HG03342 (cell line): ENCODE measurements at regions not wholly inside any gene's neighbourhood (a gene's known extent, or its start where the extent isn't known, plus 50 kb on each side); places are given as distances from the start of the nearest gene placed in this dataset.
A peak's percentile ranks its signal among the peaks of the same experiment; 100 is the strongest.

Experiments
- ATAC-seq: cut with Tn5 transposase; IDR thresholded peaks from one replicate; pipeline ENCODE4 v1.9.1; 2021; ENCODE audit warnings: mild to moderate bottlenecking, moderate library complexity; ENCODE audit not compliant: unreplicated experiment

GRCh38 chr2:57544624-57545023 lies 502.0 kb upstream of the VRK2 start:
- ATAC-seq: no peak

- ATAC-seq: no peak
Measured at GRCh38 chr2:57546478-57546877, 500.1 kb upstream of the VRK2 start.

- ATAC-seq: peak; percentile 69
Measured at GRCh38 chr2:57549642-57550102, 496.9 kb upstream of the VRK2 start.

DNA sequence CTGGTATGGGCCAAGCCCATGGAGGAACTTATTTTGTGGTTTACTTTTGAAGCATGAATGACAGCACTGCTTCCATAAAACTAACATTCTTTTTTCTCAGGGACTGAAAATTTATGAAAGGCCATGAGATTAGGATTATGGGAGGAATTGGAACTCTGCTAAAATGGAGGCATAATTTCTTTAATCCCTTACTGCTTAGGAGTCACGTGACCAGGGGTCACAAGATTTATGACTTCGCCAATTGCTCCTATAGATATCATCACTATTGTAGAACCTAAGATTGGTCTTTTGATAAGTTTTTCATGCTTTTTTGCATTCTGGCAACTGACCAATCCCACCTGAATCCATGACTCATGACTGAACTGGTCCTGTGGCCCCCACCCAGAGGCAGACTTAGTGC lies 495.7 kb upstream of the VRK2 start:
- ATAC-seq: no peak

GRCh38 chr2:57552885-57553284 lies 493.7 kb upstream of the VRK2 start:
- ATAC-seq: no peak

GRCh38 chr2:57554348-57554747 lies 492.3 kb upstream of the VRK2 start:
- no peak for ATAC-seq

GRCh38 chr2:57558312-57558711 lies 488.3 kb upstream of the VRK2 start:
- no peak for ATAC-seq

- ATAC-seq: no peak
Measured at GRCh38 chr2:57562495-57562894, 484.1 kb upstream of the VRK2 start.

- no peak for ATAC-seq
Measured at GRCh38 chr2:57563015-57563414, 483.6 kb upstream of the VRK2 start.

- no peak for ATAC-seq
Measured at GRCh38 chr2:57567245-57567644, 479.4 kb upstream of the VRK2 start.

DNA sequence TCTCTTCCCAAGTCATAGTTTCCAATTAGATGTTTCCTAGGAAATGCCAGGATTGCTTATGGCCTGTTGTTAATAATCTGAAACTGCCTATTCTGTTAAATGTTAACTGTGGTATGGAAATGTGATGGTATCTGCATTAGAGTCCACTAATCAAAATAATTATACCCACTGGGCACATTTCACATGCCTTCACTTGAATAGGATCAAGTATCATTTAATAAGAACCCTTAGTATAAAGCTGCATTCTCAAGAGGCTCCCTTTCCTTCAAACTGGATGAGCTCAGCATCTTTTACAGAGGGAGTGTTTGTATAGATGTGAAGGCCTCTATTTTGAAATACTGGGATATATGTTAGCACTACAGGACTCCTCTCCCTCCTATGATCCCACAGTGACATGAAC lies 477.2 kb upstream of the VRK2 start:
- no peak for ATAC-seq

GRCh38 chr2:57570961-57571360 lies 475.6 kb upstream of the VRK2 start:
- no peak for ATAC-seq

GRCh38 chr2:57575700-57576268 lies 470.8 kb upstream of the VRK2 start:
- ATAC-seq: no peak

GRCh38 chr2:57576983-57577382 lies 469.6 kb upstream of the VRK2 start:
- ATAC-seq: no peak

- no peak for ATAC-seq
Measured at GRCh38 chr2:57597940-57598339, 448.7 kb upstream of the VRK2 start.

- ATAC-seq: no peak
Measured at GRCh38 chr2:57598551-57598950, 448.1 kb upstream of the VRK2 start.

GRCh38 chr2:57602733-57603132 lies 443.9 kb upstream of the VRK2 start:
- ATAC-seq: no peak

- no peak for ATAC-seq
Measured at GRCh38 chr2:57614988-57615387, 431.6 kb upstream of the VRK2 start.

DNA sequence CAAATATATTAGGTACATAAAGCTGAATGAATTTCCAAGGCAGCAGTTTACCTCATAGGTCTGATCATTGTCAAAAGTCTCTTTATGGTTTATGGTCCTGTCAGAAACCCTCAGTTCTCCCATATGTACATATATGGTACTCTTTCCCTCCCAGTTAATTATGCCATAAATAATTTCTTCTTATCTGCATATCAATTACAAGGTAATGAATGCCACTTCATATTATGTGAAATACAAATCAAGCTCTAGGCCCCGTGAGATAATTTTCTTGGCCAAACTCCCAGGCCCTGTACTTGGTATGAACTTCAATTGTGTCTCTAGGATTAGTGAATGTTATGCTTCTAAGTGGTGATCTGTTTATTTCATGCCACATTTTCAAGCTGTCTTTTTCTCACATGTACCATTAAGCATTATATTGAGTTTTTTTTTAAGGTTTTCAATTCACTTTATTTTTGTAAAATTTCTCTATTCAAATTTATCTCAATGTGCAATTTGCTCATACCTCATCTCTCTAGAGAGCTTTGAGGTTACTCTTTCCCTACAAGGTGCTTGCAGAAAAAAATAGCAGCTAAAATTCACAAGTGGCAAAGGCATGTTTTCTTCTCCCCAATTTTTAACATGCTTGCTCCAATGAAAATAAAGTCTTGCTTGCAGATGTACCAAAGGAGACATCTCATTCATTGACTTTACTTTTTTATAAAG lies 430.6 kb upstream of the VRK2 start:
- no peak for ATAC-seq

DNA sequence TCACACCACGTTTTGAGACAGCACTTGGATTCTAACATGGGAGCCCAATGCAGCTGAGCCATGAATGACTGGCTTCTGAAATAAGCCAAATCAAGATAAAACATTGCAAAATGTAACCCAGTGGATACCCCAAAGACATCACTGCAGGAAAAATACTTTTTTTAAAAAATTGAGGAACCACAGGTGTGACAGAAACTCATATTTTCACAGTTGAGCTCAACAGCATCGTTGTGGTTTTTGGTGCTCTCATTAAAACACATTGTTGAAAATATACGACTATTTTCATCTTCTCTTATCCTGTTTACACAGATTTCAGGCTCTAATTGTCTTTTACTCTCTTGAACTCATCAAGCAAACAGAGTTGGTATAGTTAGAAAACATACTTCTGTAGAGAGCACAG lies 429.3 kb upstream of the VRK2 start:
- ATAC-seq: no peak

GRCh38 chr2:57621122-57621663 lies 425.4 kb upstream of the VRK2 start:
- ATAC-seq: no peak

DNA sequence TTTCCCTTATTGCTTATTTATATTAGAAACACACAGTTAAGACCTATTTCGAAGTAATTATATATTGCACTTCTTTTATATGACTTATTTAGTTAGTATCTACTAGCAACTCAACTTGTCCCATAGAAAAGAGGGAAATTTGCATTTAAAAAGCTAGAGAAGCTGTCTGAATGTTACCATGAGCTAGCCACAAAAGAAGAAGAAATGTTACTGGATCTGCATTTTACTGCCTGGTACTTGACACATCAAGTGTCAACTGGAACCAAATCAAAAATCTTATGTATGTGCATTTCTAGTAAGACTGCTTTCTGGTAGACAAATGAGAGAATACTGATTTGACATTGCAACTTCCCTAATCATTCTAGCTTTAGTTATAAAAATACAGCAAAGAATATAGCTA lies 424.6 kb upstream of the VRK2 start:
- ATAC-seq: no peak

- ATAC-seq: no peak
Measured at GRCh38 chr2:57656198-57656597, 390.4 kb upstream of the VRK2 start.
